PC-9 (cell line): ENCODE measurements at regions not wholly inside any gene's neighbourhood (a gene's known extent, or its start where the extent isn't known, plus 50 kb on each side); places are given as distances from the start of the nearest gene placed in this dataset.

Experiments
- BruUV-seq: library from RNA; stranded (reverse); fragments of 400-500 nt; replicated peaks from 2 replicates; lab custom pipeline; 2021; lab: Mats Ljungman, UMichigan
- CTCF ChIA-PET: fragments of 300-600 bp; sonication (Branson Sonifier 250); formaldehyde crosslinking; loops from one replicate; lab custom pipeline; 2022; ENCODE audit warnings: antibody characterized with exemption; lab: Charles Lee
- POLR2A ChIA-PET: fragments of 300-600 bp; sonication (Branson Sonifier 250); formaldehyde crosslinking; loops from one replicate; lab custom pipeline; 2022; ENCODE audit warnings: antibody characterized with exemption; ENCODE audit not compliant: unreplicated experiment; lab: Charles Lee
- DNase-seq, 2 experiments: peaks; one replicate each; pipeline versions ENCODE4 v3.0.0 to v3.0.0-alpha.2; 2015 to 2022; ENCODE audit warnings: mixed read lengths in 1 of 2
- H2AFZ ChIP-seq: fragments of 200-600 bp; sonication (generic); 2 replicates; pipeline ENCODE4 v1.8.1; 2017; ENCODE audit warnings: antibody characterized with exemption
- H3F3A ChIP-seq: fragments of 200-600 bp; sonication (generic); 2 replicates; pipeline ENCODE4 v1.8.1; 2017; ENCODE audit warnings: antibody characterized with exemption, mild to moderate bottlenecking, low read depth; ENCODE audit not compliant: insufficient read depth
- H3K27ac ChIP-seq: fragments of 200-600 bp; sonication (generic); 2 replicates; pipeline ENCODE4 v1.6.1; 2016; ENCODE audit warnings: mixed run types
- H3K27me3 ChIP-seq: fragments of 200-600 bp; sonication (generic); 2 replicates; pipeline ENCODE4 v1.6.1; 2016; ENCODE audit warnings: low read depth, mixed run types; ENCODE audit not compliant: insufficient read depth
- H3K36me3 ChIP-seq: fragments of 200-600 bp; sonication (generic); 2 replicates; pipeline ENCODE4 v1.6.1; 2016; ENCODE audit warnings: low read depth, mixed run types
- H3K4me1 ChIP-seq: fragments of 200-600 bp; sonication (generic); replicated peaks from 2 replicates; pipeline ENCODE4 v1.6.1; 2016; ENCODE audit warnings: mixed run types; ENCODE audit not compliant: insufficient read depth
- H3K4me2 ChIP-seq: fragments of 200-600 bp; sonication (generic); 2 replicates; pipeline ENCODE4 v1.6.1; 2017; ENCODE audit warnings: mixed run types
- H3K4me3 ChIP-seq: fragments of 200-600 bp; sonication (generic); 2 replicates; pipeline ENCODE4 v1.6.1; 2016; ENCODE audit warnings: mixed run types
- H3K79me2 ChIP-seq: fragments of 200-600 bp; sonication (generic); 2 replicates; pipeline ENCODE4 v1.6.1; 2017; ENCODE audit warnings: low read depth, mixed run types
- H3K9me2 ChIP-seq: fragments of 200-600 bp; sonication (generic); 2 replicates; pipeline ENCODE4 v1.8.1; 2017; ENCODE audit warnings: mild to moderate bottlenecking; ENCODE audit not compliant: insufficient read depth
- H3K9me3 ChIP-seq: fragments of 200-600 bp; sonication (generic); 2 replicates; pipeline ENCODE4 v1.8.1; 2016; ENCODE audit warnings: low read depth; ENCODE audit not compliant: insufficient read depth
- H4K20me1 ChIP-seq: fragments of 200-600 bp; sonication (generic); 2 replicates; pipeline ENCODE4 v1.8.1; 2017; ENCODE audit not compliant: insufficient read depth
- CTCF ChIP-seq: fragments of 200-600 bp; sonication (generic); conservative IDR thresholded peaks from 2 replicates; pipeline ENCODE4 v1.6.1; 2017; ENCODE audit warnings: mixed run types, antibody characterized with exemption, mild to moderate bottlenecking, moderate library complexity
- EZH2 ChIP-seq: fragments of 200-600 bp; sonication (generic); IDR thresholded peaks from 2 replicates; pipeline ENCODE4 v1.8.0; 2017; ENCODE audit warnings: antibody characterized with exemption, low read depth
- intact Hi-C: fragments of 100-400 bp; cut with micrococcal nuclease; formaldehyde crosslinking; loops from one replicate; pipeline ENCODE4 v1.10.0; 2022; ENCODE audit not compliant: unreplicated experiment

GRCh38 chr16:88297178-88297720, 85.5 kb upstream of the ZNF469 start:
- POLR2A ChIA-PET: no interaction called here
- CTCF ChIA-PET: no interaction called here
- peaks cover 9% of the 10 kb centered on the region; the same call in 1 of the 2 replicates for H3F3A ChIP-seq
- no peak overlapping the region for H2AFZ ChIP-seq
- no peak for TF ChIP-seq EZH2
- no peak for TF ChIP-seq CTCF
- no peaks in the 10 kb centered on the region for H3K9me2 ChIP-seq
- no peaks in the 10 kb centered on the region for H3K27me3 ChIP-seq
- DNase-seq: no peak
- BruUV-seq: no TSS peak
- H3K4me2 ChIP-seq: no peak overlapping the region
- no peak overlapping the region for H3K27ac ChIP-seq
- no peaks in the 10 kb centered on the region for H4K20me1 ChIP-seq
- no peak overlapping the region for H3K4me3 ChIP-seq
- H3K4me1 ChIP-seq: no peaks in the 10 kb centered on the region
- no peaks in the 10 kb centered on the region for H3K9me3 ChIP-seq
- intact Hi-C loops: no loop called here
- no peaks in the 10 kb centered on the region for H3K36me3 ChIP-seq
- H3K79me2 ChIP-seq: no peaks in the 10 kb centered on the region

- Histone ChIP-seq H2AFZ (no peak overlapping the region), H3K4me2 (no peak overlapping the region), H3K27ac (no peak overlapping the region), H3K4me3 (no peak overlapping the region), H4K20me1 (no peaks in the 10 kb centered on the region), H3K9me2 (no peaks in the 10 kb centered on the region), H3F3A (peaks cover 9% of the 10 kb centered on the region; the same call in 1 of the 2 replicates), H3K4me1 (no peaks in the 10 kb centered on the region), H3K27me3 (no peaks in the 10 kb centered on the region), H3K9me3 (no peaks in the 10 kb centered on the region), H3K36me3 (no peaks in the 10 kb centered on the region), H3K79me2 (no peaks in the 10 kb centered on the region)
- POLR2A ChIA-PET: no interaction called here
- TF ChIP-seq EZH2: no peak
- no peak for TF ChIP-seq CTCF
- CTCF ChIA-PET: no interaction called here
- intact Hi-C loops: no loop called here
- no peak for DNase-seq
- no TSS peak for BruUV-seq
These were observed 84.5 kb upstream of the ZNF469 start for GRCh38 chr16:88298181-88298832.

GRCh38 chr16:88298833-88299745, 83.7 kb upstream of the ZNF469 start:
- intact Hi-C loops: no loop called here
- POLR2A ChIA-PET: no interaction called here
- Histone ChIP-seq H3F3A (peaks cover 9% of the 10 kb centered on the region; the same call in 1 of the 2 replicates), H2AFZ (no peak overlapping the region), H3K4me3 (no peak overlapping the region), H3K4me1 (0 out of 2 replicates have a peak, but pooled peaks cover under 1% of the 10 kb centered on the region), H3K27me3 (no peaks in the 10 kb centered on the region), H4K20me1 (no peaks in the 10 kb centered on the region), H3K9me3 (no peaks in the 10 kb centered on the region), H3K79me2 (no peaks in the 10 kb centered on the region), H3K36me3 (no peaks in the 10 kb centered on the region), H3K4me2 (no peak overlapping the region), H3K27ac (no peak overlapping the region), H3K9me2 (no peaks in the 10 kb centered on the region)
- CTCF ChIA-PET: no interaction called here
- no peak for DNase-seq
- no TSS peak for BruUV-seq
- TF ChIP-seq CTCF: no peak
- no peak for TF ChIP-seq EZH2
